ENCODE measurements at regions not wholly inside any gene's neighbourhood (a gene's known extent, or its start where the extent isn't known, plus 50 kb on each side); places are given as distances from the start of the nearest gene placed in this dataset.
"Not testable (repeated sequence)": the region's sequence is repeated elsewhere in the genome, so short reads cannot be mapped to it uniquely, and the experiment has no call there.

DNA sequence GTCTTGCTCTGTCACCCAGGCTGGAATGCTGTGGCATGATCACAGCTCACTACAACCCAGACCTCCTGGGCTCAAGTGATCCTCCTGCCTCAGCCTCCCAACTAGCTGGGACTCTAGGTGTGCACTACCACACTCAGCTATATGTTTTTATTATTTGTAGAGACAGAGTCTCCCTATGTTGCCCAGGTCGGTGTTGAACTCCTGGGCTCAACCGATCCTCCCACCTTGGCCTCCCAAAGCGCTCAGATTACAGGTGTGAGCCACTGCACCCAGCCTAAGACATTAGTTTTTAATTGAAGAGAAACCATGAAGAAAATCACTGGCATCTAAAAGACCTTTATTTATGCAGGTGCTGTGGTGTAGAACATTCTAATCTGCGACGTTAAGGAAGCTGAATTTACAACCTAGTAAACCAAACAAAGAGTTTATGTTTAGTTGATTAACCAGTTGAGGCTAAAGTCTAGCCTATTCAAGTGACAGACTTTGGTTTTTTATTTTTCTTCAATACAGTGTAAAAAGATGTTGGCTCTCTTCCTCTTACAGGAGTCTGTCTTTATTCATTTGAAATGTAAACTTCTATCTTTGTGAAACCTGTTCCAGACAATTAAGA, 52.5 kb upstream of the NBL1 start:
- DNase-seq (ENCODE audit: low read depth in 3 of 3), result no peak

DNA sequence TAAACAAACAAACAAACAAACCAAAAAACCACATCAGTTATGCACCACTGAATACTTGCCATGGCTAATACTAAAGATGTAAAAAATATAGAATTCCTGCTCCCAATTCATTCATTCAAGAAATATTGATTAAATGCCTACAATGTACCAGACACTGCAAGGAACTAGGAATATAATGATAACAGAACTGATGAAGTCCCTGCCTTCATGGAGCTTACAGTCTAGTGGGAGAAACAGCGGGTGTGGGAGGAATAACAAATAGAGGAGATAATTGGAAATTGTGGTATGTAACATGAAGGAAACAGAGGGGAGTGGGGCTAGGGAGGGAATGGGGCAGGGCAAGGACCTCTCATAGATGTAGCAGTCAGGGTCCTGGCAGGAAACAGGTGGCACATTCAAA, 58.6 kb upstream of the NBL1 start:
- DNase-seq (ENCODE audit: low read depth in 3 of 3), result no peak

DNA sequence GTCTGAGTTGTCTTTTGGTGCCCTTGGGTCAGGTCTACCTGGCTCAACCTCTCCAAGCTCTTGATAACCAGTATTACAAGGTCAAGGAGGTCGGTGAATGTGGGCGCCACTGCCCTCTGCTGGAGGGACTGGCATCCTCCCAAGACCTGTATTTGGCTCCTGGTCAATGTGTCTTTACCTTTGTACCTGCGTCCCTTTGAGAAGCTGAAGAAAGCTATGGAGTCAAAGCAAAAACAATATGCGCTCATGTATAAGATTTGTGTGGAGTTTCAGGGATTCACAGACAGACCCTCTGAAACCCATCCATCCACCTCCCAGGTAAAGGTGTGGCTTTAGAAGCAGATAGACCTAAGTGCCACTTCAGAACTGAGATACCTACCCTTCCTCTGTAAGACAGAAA, 61.8 kb upstream of the NBL1 start:
- peak; percentile 55 to 72 (median 63) for DNase-seq (ENCODE audit: low read depth in 3 of 3)

DNA sequence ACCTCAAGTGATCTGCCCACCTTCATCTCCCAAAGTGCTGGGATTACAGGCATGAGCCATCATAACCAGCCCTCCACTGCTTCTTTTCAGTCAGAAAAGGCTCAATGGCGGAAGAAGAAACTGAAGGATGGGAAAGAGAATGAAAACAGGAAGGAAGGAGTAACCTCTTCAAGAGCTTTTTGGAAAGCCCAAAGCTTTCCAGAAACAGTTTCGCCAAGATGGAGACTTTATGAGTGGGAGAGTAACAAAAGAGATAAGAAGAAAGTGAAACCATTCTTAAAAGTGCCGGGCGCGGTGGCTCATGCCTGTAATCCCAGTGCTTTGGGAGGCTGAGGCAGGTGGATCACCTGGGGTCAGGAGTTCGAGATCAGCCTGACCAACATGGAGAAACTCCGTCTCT, 62.7 kb upstream of the NBL1 start:
- DNase-seq (ENCODE audit: low read depth in 3 of 3), result no peak

DNA sequence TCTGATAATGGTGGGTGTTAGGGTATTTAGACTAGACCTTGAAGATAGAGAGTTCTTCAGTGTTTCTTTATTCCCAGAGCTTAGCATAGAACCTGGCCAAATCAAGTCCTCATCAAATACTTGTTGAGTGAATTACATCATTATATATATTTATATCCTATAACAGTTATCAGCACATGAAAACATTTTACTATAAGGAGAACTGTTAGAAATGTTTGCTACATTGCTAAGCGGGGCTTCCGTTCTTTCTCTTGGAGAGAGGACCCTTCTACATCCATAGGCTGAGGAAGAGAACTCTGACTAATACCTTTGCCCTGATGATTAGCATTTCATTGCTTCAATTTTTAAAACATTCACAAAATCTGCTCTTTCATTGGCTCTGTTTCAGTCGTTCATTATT, 66.5 kb upstream of the NBL1 start:
- no peak for DNase-seq (ENCODE audit: low read depth in 3 of 3)

DNA sequence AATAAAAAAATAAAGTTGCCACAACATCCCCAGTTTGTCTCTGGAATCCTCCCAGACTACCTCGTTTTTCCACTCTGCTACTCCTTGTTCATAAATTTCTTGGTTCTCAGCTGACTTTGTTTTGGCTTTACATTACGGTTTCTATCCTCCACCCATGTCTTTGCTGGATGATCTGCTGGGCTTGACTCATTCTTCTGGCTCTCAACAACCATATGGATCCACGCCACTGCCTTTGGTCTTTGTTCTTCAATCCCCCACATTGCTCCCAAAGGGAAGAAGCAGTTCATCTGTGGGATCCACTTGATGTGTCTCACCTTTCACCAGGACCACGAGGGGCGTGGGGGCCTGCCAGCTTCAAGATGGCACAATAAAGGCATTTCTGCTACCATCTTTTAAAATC, 67.1 kb upstream of the NBL1 start:
- no peak for DNase-seq (ENCODE audit: low read depth in 3 of 3)

DNA sequence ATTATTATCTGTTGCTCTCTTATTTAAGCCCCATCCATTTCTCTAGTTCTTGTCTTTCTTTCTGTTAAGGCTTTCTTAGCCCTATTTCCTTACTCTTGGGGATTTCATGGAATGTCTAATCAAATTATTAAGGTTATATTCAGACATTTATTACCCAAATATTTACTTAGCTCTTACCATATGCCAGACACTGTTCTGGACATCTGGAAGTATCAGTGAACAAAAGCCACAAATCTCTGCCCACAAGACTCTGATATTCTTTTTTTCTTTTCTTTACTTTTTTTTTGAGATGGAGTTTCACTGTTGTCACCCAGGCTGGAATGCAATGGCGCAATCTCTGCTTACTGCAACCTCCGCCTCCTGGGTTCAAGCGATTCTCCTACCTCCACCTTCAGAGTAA, 74.3 kb upstream of the NBL1 start:
- no peak for DNase-seq (ENCODE audit: low read depth in 3 of 3)

DNA sequence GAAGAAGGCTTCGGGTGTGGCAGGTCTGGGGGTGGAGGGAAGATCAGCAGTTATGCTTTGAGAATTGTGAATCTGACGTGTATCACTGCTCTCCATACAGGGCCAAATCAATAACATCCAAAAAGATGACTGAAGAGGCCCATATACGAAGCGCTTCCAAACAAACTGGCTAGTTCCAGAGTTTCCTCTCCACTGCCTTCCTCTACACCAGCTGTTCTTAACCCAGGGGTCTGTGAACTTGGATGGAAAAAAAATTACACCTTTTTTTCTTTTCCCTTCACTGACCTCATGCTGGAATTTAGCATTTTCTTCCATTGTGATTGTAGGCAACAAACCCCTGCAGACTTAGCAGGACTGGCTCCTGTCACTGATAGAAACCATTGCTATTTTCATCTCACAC, 77.1 kb upstream of the NBL1 start:
- no peak for DNase-seq (ENCODE audit: low read depth in 3 of 3)

DNA sequence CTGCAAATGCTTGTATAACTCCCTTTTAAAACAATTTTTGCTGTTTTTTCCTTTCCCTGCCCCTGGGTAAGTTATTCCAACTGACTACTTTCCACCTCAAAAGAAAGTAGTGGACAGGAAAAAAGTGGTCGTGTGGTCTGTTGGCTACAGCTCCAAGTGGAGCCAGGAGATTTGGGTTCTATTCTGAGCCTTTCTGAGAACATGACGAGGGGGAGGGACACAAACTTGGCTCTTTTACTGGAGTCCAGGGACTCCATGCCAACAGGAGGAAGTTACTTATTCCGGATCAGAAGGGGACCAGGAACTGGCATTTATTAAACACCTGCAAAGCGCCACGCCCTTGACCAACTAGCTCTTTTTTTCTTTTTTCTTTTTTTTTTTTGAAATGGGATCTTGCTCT, 79.0 kb upstream of the CAPZB start:
- DNase-seq (ENCODE audit: low read depth in 3 of 3), result no peak

DNA sequence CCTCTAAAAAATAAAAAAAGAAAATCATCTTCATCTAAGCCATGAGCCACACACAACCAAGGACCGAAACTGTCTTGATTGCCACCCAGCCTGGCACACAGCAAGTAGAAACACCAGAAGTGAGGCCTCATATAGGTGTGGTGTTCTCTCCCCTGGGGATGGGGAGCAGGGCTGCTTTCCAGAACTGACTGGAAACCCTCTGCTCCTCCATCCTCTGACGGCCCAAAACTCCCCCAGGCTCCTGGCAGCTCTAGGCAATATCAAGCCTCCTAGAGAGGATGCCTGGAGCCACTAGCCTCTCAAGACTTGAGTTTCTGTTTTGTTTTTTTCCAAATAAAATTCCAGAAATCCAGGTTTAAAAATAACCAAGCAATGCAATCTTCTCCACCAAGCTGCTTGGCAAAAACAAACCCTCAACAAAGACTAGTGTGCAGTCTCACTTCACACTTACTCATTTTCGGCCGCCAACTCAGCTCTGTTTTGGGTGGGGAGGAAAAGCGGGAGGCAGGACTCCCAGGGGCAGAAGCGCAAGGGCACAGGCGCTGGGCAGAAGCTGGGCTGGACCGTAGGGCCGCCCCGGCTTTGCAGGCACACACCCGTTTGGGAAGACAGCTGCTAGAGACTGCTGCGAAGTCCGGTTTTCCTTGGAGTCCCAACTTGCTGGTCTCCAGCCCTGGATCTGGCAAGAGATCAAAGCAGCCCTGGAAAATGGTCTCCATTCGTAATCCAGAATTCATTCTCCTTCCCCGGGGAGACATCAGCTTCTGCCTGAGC, 78.2 kb upstream of the CAPZB start:
- no peak for DNase-seq (ENCODE audit: low read depth in 3 of 3)

DNA sequence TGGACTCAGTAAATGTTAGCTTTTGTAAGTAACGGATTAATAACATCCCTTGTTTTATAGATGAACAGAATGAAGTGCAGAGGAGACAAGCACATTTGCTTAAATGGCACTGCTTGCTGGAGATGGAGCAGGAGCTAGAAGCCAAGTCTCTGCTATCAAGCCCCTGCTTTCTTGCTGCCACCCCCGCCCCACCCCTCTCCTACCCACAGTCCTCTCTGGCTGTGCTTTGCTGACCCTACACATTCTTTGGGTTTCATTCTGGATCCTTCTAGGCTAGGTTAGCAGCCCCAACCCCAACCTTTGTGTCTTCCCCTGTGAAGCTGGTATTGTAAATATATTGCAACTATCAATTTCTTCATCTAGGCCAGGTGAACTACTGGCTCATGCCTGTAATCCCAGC, 77.5 kb upstream of the CAPZB start:
- no peak for DNase-seq (ENCODE audit: low read depth in 3 of 3)

DNA sequence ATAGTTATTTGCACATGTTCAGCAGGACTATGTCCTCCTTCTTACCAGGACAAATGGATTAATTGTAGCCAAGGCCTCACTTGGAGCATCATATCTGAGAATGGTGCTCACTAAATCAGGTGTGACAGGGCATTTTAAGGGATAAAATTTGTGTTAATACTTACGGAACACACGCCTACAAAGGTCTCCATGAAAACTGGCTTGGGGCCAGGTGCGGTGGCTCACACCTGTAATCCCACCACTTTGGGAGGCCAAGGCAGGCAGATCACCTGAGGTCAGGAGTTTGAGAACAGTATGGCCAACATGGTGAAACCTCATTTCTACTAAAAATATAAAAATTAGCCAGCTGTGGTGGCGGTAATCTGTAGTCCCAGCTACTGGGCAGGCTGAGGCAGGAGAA, 75.1 kb upstream of the CAPZB start:
- DNase-seq (ENCODE audit: low read depth in 3 of 3), result no peak

DNA sequence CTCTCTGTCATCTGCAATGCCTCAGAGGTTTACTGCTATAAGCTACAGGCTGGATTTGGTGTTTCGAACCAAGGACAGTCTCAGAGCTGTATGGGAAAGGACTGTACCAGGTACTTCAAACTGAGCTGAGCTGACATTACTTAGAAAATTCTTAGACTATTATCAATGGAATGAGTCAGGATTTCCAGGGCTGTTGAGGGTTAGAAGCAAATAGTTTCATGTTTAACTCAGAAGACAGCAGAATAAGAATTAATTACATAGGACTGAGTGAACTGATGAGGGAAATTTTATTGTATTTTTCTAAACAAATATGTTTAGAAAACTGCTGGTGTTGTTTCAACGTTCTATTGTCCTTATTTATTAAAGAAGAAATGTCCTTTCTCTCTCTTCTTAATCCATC, 74.3 kb upstream of the CAPZB start:
- no peak for DNase-seq (ENCODE audit: low read depth in 3 of 3)

DNA sequence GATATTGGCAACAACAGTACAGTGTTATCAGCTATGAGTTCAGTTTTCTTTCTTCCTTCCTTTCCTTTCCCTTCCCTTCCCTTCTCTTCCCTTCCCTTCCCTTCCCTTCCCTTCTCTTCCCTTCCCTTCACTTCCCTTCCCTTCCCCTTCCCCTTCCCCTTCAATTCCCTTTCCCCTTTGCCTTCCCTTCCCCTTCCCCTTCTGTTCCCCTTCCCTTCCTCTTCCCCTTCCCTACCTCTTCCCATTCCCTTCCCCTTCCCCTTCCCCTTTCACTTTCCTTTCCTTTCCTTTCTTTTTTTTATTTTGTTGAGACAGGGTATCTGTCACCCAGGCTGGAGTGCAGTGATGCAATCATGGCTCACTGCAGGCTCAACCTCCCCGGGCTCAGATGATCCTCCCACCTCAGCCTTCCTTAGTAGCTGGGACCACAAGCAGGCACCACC, 72.3 kb upstream of the CAPZB start:
- no peak for DNase-seq (ENCODE audit: low read depth in 3 of 3)

DNA sequence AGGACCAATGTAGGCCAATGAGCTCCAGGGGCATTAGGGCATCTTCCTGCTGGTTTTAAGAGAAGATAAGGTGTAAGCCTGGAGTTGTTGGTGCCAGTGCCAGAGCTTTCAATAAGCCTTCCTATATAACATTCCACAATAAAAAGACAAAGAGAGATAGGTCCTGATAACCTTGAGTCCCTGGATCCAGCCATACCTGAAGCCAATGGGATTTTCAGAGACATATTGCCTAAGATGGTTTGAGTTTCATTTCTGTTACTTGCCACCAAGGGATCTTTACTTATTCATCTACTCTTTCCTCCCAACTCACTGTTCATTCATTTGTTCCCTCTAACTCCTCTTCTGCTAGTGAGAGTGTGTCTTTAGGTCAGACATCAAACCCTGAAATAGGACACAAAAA, 68.8 kb upstream of the CAPZB start:
- no peak for DNase-seq (ENCODE audit: low read depth in 3 of 3)

DNA sequence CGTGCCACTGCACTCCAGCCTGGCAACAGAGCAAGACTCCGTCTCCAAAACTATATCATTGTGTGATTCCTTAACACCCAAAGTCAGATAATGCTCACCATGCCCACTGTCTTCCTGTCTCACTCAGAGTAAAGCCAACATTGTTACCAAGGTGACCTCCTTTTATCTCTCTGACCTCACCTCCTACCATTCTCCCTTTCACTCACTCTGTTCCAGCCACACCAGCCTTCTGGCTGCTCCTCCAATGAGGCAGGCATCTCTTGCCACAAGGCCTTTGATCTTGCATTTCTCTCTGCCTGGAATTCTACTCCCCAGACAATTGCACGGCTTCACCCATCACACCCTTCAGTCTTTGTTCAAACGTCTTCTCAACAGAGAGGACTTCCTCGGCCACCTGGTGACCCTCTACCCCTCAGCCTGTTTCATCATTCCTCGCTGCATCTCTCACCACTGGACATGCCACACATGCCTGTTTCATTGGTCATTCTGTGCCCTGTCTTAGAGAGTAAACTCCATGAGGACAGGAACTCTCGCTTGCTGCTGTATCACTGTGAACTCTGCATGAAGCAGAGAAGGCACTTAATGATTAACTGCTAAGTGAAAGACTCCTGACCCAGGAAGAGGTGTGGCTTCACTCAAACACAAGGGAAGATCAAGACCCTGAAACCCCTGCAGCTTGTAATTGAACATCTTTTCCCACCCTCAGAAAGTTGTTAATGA, 67.1 kb upstream of the CAPZB start:
- DNase-seq (ENCODE audit: low read depth in 3 of 3), result no peak

DNA sequence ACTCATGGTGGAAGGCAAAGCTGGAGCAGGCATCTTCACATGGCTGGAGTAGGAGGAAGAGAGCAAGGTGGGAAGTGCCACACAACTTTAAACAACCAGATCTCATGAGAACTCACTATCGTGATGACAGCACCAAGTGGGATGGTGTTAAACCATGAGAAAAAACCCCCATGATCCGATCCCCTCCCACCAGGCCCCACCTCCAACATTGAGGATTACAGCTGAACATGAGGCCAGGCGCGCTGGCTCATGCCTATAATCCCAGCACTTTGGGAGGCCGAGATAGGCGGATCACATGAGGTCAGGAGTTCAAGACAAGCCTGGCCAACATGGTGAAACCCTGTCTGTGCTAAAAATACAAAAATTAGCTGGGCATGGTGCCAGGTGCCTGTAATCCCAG, 66.5 kb upstream of the CAPZB start:
- DNase-seq (ENCODE audit: low read depth in 3 of 3), result not testable (repeated sequence)

DNA sequence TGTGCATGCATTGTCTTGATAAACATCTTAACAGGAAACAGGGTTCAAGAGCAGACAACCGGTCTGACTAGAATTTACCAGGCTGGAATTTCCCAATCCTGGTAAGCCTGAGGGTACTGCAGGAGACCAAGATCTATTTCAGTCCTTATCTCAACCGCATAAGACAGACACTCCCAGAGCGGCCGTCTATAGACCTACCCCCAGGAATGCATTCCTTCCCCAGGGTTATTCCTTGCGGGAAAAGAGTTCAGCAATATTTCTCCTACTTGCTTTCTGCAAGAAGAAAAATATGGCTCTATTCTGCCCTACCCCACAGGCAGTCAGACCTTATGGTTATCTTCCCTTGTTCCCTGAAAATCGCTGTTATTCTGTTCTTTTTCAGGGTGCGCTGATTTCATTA, 65.1 kb upstream of the CAPZB start:
- DNase-seq (ENCODE audit: low read depth in 3 of 3), result not testable (repeated sequence)

DNA sequence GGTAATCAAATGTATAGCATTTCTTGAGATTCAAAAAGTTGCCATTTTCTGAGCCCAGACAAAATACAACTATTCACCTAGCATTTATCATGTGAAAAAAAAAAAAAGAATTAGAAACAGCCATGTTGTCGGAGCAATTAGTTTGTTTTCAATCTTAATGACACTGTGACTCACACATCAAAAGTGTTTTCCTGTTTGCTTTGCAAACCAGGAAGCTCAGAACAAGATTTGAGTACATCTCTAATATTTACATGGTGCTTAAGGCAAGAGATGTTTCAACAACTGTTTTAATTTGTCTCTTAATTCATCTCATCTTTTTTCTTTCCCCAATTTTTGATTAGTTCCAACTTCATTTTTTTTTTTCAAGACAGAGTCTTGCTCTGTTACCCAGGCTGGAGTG, 62.5 kb upstream of the CAPZB start:
- no peak for DNase-seq (ENCODE audit: low read depth in 3 of 3)

DNA sequence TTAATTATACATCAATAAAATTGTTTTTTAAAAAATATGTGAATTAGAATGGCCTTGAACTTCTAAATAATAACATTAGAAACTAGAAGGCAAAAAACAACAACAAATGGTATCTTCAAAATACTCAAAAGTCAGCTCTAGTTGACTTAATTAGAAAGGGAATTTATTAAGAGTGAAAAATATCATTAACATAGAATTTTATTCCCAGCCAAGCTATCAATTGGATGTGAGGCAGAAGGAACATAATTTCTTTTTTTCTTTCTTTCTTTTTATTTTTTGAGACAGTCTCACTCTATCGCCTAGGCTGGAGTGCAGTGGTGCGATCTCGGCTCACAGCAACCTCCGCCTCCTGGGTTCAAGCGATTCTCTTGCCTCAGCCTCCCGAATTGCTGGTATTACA, 51.2 kb upstream of the CAPZB start:
- DNase-seq (ENCODE audit: low read depth in 3 of 3), result no peak

DNA sequence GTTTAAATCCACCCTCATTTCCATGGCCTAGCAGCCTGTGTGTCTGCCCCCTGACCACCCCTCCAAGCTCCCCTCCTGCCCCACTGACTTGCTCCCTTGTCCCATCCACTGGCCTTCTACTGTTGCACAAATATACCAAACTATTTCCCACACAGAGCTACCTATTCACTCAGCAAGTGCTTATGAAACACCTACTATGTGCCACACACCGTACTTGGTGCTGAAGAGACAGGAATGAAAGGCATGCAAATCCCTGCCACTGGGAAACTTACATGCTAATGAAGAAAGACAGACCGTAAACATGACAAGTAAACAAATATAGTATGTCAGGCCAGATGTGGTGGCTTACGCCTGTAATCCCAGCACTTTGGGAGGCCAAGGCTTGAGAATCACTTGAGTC, 49.9 kb upstream of the CAPZB start:
- DNase-seq (ENCODE audit: low read depth in 3 of 3), result no peak

All from stimulated activated CD4-positive, alpha-beta T cell treated with anti-CD3 and anti-CD28 coated beads, TNF-alpha, amount 100 ng/mL, for 4 hours (primary cell).